ENCODE measurements at regions not wholly inside any gene's neighbourhood (a gene's known extent, or its start where the extent isn't known, plus 50 kb on each side); places are given as distances from the start of the nearest gene placed in this dataset.

GRCh38 chr9:13847270-13847669 lies 466.7 kb downstream of the NFIB start:
- no peaks in the 10 kb centered on the region for H3K4me1 ChIP-seq (ENCODE audit: low read length)
- no peaks in the 10 kb centered on the region for H3K9me3 ChIP-seq (replicated peaks; ENCODE audit: insufficient read depth, low read length)
- H4K20me1 ChIP-seq (ENCODE audit: insufficient read depth, low read length), result no peaks in the 10 kb centered on the region
- H3K4me2 ChIP-seq (ENCODE audit: low read depth, low read length), result no peak overlapping the region
- H3K27ac ChIP-seq (ENCODE audit: low read length), result no peak overlapping the region
- no peak overlapping the region for H3K4me3 ChIP-seq (ENCODE audit: low read length)
- no peaks in the 10 kb centered on the region for H3K9me2 ChIP-seq (replicated peaks; ENCODE audit: insufficient read depth, low read length)
- no peaks in the 10 kb centered on the region for H3F3A ChIP-seq (ENCODE audit: insufficient read depth, low read length)
- H2AFZ ChIP-seq (ENCODE audit: low read length), result no peak overlapping the region
- DNase-seq, result no peak
- no peak overlapping the region for H3K9ac ChIP-seq (ENCODE audit: low read length)
- H3K79me2 ChIP-seq (ENCODE audit: low read length), result no peaks in the 10 kb centered on the region
- H3K27me3 ChIP-seq (replicated peaks; ENCODE audit: insufficient read depth, low read length), result no peaks in the 10 kb centered on the region
- TF ChIP-seq EZH2phosphoT487 (IDR thresholded peaks at IDR 0.05; ENCODE audit: low read length), result no peak
- H3K36me3 ChIP-seq (replicated peaks; ENCODE audit: insufficient read depth, low read length), result no peaks in the 10 kb centered on the region

GRCh38 chr9:13845460-13845859 lies 468.5 kb downstream of the NFIB start:
- Histone ChIP-seq H3K27me3 (replicated peaks; ENCODE audit: insufficient read depth, low read length) (no peaks in the 10 kb centered on the region), H3K27ac (ENCODE audit: low read length) (no peak overlapping the region), H3K4me1 (ENCODE audit: low read length) (no peaks in the 10 kb centered on the region), H4K20me1 (ENCODE audit: insufficient read depth, low read length) (no peaks in the 10 kb centered on the region), H3K9me2 (replicated peaks; ENCODE audit: insufficient read depth, low read length) (no peaks in the 10 kb centered on the region), H3K79me2 (ENCODE audit: low read length) (no peaks in the 10 kb centered on the region), H3K9ac (ENCODE audit: low read length) (no peak overlapping the region), H3K36me3 (replicated peaks; ENCODE audit: insufficient read depth, low read length) (no peaks in the 10 kb centered on the region), H3K4me3 (ENCODE audit: low read length) (no peak overlapping the region), H2AFZ (ENCODE audit: low read length) (no peak overlapping the region), H3K4me2 (ENCODE audit: low read depth, low read length) (no peak overlapping the region), H3K9me3 (replicated peaks; ENCODE audit: insufficient read depth, low read length) (no peaks in the 10 kb centered on the region), H3F3A (ENCODE audit: insufficient read depth, low read length) (no peaks in the 10 kb centered on the region)
- TF ChIP-seq EZH2phosphoT487 (IDR thresholded peaks at IDR 0.05; ENCODE audit: low read length) (no peak), CTCF (IDR thresholded peaks at IDR 0.05; ENCODE audit: low read length) (no peak), EZH2 (optimal IDR thresholded peaks at IDR 0.05; ENCODE audit: low read depth, low read length) (no peak)
- DNase-seq, result no peak

GRCh38 chr9:13841746-13842462 lies 472.0 kb downstream of the NFIB start:
- no peak for DNase-seq
- Histone ChIP-seq H3F3A (ENCODE audit: insufficient read depth, low read length) (no peaks in the 10 kb centered on the region), H3K4me2 (ENCODE audit: low read depth, low read length) (no peak overlapping the region), H4K20me1 (ENCODE audit: insufficient read depth, low read length) (no peaks in the 10 kb centered on the region), H3K27me3 (replicated peaks; ENCODE audit: insufficient read depth, low read length) (no peaks in the 10 kb centered on the region), H2AFZ (ENCODE audit: low read length) (no peak overlapping the region), H3K9me2 (replicated peaks; ENCODE audit: insufficient read depth, low read length) (no peaks in the 10 kb centered on the region), H3K36me3 (replicated peaks; ENCODE audit: insufficient read depth, low read length) (no peaks in the 10 kb centered on the region), H3K9me3 (replicated peaks; ENCODE audit: insufficient read depth, low read length) (no peaks in the 10 kb centered on the region), H3K27ac (ENCODE audit: low read length) (no peak overlapping the region), H3K4me1 (ENCODE audit: low read length) (no peaks in the 10 kb centered on the region), H3K79me2 (ENCODE audit: low read length) (no peaks in the 10 kb centered on the region), H3K4me3 (ENCODE audit: low read length) (no peak overlapping the region), H3K9ac (ENCODE audit: low read length) (no peak overlapping the region)
- TF ChIP-seq EZH2 (optimal IDR thresholded peaks at IDR 0.05; ENCODE audit: low read depth, low read length), result no peak

GRCh38 chr9:13832446-13832845 lies 481.5 kb downstream of the NFIB start:
- no peaks in the 10 kb centered on the region for H3F3A ChIP-seq (ENCODE audit: insufficient read depth, low read length)
- no peak overlapping the region for H3K9ac ChIP-seq (ENCODE audit: low read length)
- H3K79me2 ChIP-seq (ENCODE audit: low read length), result no peaks in the 10 kb centered on the region
- no peaks in the 10 kb centered on the region for H3K9me2 ChIP-seq (replicated peaks; ENCODE audit: insufficient read depth, low read length)
- H3K4me1 ChIP-seq (ENCODE audit: low read length), result no peaks in the 10 kb centered on the region
- H3K27ac ChIP-seq (ENCODE audit: low read length), result no peak overlapping the region
- H2AFZ ChIP-seq (ENCODE audit: low read length), result no peak overlapping the region
- no peak overlapping the region for H3K4me2 ChIP-seq (ENCODE audit: low read depth, low read length)
- DNase-seq, result no peak
- no peaks in the 10 kb centered on the region for H3K27me3 ChIP-seq (replicated peaks; ENCODE audit: insufficient read depth, low read length)
- H3K36me3 ChIP-seq (replicated peaks; ENCODE audit: insufficient read depth, low read length), result no peaks in the 10 kb centered on the region
- TF ChIP-seq EZH2phosphoT487 (IDR thresholded peaks at IDR 0.05; ENCODE audit: low read length) (no peak), CTCF (IDR thresholded peaks at IDR 0.05; ENCODE audit: low read length) (no peak), EZH2 (optimal IDR thresholded peaks at IDR 0.05; ENCODE audit: low read depth, low read length) (no peak)
- H4K20me1 ChIP-seq (ENCODE audit: insufficient read depth, low read length), result no peaks in the 10 kb centered on the region
- no peak overlapping the region for H3K4me3 ChIP-seq (ENCODE audit: low read length)
- no peaks in the 10 kb centered on the region for H3K9me3 ChIP-seq (replicated peaks; ENCODE audit: insufficient read depth, low read length)
